ENCODE measurements at regions not wholly inside any gene's neighbourhood (a gene's known extent, or its start where the extent isn't known, plus 50 kb on each side); places are given as distances from the start of the nearest gene placed in this dataset.

DNA sequence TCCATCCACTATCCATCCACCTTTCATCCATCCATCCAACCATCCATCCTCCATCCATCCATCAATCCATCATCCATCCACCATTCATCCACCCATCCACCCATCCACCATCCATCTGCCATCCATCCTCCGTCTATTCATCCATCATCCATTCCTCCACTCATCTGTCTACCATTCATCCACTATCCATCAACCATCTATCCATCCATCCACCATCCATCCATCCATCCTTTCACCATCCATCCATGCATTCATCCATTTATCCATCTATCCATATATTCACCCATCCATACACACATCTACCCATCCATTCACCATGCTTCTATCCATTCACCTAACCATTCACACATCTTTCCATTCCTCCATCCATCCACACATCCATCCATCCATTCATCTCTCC lies 207.0 kb upstream of the CDH4 start:
- H3K4me3 ChIP-seq (ENCODE audit: low read depth, low read length) = no peak overlapping the region
- in situ Hi-C loops (cut with HindIII; ENCODE audit: low sequenced_read_pairs) = no loop called here
- no peak for DNase-seq (ENCODE audit: low read depth, low spot score)
- TF ChIP-seq, protein P1, sequence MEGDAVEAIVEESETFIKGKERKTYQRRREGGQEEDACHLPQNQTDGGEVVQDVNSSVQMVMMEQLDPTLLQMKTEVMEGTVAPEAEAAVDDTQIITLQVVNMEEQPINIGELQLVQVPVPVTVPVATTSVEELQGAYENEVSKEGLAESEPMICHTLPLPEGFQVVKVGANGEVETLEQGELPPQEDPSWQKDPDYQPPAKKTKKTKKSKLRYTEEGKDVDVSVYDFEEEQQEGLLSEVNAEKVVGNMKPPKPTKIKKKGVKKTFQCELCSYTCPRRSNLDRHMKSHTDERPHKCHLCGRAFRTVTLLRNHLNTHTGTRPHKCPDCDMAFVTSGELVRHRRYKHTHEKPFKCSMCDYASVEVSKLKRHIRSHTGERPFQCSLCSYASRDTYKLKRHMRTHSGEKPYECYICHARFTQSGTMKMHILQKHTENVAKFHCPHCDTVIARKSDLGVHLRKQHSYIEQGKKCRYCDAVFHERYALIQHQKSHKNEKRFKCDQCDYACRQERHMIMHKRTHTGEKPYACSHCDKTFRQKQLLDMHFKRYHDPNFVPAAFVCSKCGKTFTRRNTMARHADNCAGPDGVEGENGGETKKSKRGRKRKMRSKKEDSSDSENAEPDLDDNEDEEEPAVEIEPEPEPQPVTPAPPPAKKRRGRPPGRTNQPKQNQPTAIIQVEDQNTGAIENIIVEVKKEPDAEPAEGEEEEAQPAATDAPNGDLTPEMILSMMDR (IDR thresholded peaks at IDR 0.05; ENCODE audit: low read depth, low read length) = no peak

DNA sequence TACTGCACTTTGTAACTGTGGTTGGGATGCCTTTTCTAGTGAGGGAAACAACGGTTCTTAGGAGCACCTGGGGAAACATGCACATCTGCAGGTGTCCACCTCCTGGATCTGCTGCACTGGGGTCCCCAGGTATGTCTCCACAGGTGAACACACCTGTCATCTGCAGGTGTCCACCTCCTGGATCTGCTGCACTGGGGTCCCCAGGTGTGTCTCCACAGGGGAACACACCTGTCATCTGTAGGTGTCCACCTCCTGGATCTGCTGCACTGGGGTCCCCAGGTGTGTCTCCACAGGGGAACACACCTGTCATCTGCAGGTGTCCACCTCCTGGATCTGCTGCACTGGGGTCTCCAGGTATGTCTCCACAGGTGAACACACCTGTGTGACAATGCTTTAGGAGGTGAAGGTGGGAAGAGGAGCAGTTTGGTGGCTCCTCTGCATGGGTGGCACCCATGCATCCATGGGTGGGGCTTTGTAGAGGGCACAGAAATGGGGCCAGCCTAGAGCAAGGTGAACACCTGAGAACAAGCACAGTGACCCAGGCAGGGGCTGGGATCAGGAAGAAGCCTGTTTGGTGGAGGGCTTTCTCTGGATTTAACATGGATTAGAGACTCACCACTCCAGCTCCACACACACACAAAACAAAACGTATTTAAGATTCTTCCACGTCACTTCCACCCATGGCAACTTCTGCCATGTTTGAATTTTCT lies 206.0 kb upstream of the CDH4 start:
- no peak for DNase-seq (ENCODE audit: low read depth, low spot score)
- no peak overlapping the region for H3K4me3 ChIP-seq (ENCODE audit: low read depth, low read length)
- in situ Hi-C loops (cut with HindIII; ENCODE audit: low sequenced_read_pairs) = no loop called here
- TF ChIP-seq, protein P1 (IDR thresholded peaks at IDR 0.05; ENCODE audit: low read depth, low read length) = no peak

DNA sequence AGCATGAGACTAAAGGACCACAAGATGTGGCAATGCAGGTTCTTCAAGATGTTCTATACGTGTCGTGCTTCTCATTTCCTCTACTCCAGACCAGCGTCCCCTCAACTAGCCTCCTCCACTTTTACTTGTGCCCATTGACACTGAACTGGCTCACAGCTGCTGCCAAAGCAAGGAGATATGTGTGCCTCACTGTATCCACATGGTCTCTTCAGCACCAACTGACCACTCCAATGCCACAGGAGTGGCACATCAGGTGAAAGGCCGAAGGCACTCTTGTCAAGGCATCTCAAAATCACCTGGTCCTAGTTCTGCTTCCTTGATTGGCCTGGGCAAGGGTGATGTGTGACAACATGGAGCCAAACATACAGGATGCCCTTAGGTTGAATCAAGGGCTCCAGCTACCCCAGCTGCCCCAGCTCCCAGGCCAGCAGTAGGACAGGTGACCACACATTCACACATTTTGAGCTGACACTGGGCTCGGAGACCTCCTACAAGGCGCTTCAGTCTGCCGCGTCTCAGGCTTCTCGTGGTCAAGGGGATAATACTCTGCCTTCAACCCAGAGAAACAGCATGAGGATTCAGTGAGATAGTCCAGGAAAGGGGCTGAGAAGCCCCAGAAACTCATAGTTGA lies 205.2 kb upstream of the CDH4 start:
- H3K4me3 ChIP-seq (ENCODE audit: low read depth, low read length) = no peak overlapping the region
- in situ Hi-C loops (cut with HindIII; ENCODE audit: low sequenced_read_pairs) = no loop called here
- TF ChIP-seq, protein P1 (IDR thresholded peaks at IDR 0.05; ENCODE audit: low read depth, low read length) = no peak
- DNase-seq (ENCODE audit: low read depth, low spot score) = no peak

DNA sequence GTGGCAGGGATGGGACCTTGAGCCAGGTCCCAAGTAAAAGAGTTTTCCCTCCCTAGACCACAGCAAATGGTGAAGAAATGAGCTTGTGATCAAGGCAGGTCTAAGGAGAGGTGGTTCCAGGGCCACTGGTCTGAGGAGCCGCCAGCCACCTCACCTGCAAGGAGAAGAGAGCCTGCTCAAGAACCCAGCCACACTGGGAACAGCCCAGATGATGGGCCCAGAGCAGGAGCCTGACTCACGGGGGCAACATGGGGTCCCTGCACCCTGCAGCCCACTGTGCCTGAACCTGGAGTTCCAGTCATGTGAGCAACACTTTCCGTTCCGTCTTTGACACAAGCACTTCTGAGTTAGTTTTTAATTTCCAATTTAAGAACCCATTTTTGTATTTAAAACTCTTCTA lies 204.5 kb upstream of the CDH4 start:
- TF ChIP-seq, protein P1 (IDR thresholded peaks at IDR 0.05; ENCODE audit: low read depth, low read length) = no peak

DNA sequence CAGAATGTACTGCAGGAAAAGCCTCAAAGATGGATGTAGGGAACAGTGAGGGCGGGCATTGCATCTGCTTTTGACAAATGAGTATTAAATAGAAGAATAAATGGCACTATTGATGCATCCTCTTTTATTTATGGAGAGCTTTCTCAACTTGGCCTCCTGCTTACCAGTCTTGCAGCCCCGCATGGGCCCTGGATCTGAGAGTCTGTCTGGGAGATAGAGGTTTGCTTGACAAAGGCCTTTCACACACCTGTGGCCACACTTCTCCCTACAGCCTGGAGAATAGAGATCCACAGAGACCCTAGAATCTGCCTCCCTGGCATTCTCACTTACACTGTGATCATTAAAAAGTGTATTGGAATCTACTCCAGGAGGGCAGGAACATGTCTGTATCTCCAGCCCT lies 203.8 kb upstream of the CDH4 start:
- DNase-seq (ENCODE audit: low read depth, low spot score) = no peak
- in situ Hi-C loops (cut with HindIII; ENCODE audit: low sequenced_read_pairs) = no loop called here
- no peak overlapping the region for H3K4me3 ChIP-seq (ENCODE audit: low read depth, low read length)
- TF ChIP-seq, protein P1 (IDR thresholded peaks at IDR 0.05; ENCODE audit: low read depth, low read length) = no peak

More for the DNA sequence above, 204.5 kb upstream of the CDH4 start:
- H3K4me3 ChIP-seq (ENCODE audit: low read depth, low read length) = no peak overlapping the region
- in situ Hi-C loops (cut with HindIII; ENCODE audit: low sequenced_read_pairs) = no loop called here
- no peak for DNase-seq (ENCODE audit: low read depth, low spot score)

DNA sequence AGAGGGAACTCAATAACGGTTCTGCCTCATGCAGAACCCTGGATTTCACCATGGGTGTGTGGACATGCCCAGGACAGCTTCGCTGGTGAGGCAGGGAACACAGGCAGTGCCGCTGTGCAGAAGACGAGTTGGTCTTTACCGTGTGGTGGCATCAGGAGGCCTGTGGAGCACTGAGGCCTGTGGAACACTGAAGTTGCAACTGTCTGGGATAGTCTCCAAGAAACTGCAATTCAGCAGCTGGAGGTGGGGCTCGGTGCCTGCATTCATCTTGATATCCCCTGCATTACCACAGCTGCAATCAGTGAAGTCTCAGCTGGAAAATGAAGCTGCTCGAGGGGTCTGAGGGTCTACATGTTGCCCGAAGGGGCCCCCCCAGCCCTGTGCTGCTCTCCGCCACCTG lies 202.4 kb upstream of the CDH4 start:
- TF ChIP-seq, protein P1 (IDR thresholded peaks at IDR 0.05; ENCODE audit: low read depth, low read length) = no peak
- H3K4me3 ChIP-seq (ENCODE audit: low read depth, low read length) = no peak overlapping the region
- DNase-seq (ENCODE audit: low read depth, low spot score) = no peak
- in situ Hi-C loops (cut with HindIII; ENCODE audit: low sequenced_read_pairs) = no loop called here
